ENCODE measurements at regions not wholly inside any gene's neighbourhood (a gene's known extent, or its start where the extent isn't known, plus 50 kb on each side); places are given as distances from the start of the nearest gene placed in this dataset.

DNA sequence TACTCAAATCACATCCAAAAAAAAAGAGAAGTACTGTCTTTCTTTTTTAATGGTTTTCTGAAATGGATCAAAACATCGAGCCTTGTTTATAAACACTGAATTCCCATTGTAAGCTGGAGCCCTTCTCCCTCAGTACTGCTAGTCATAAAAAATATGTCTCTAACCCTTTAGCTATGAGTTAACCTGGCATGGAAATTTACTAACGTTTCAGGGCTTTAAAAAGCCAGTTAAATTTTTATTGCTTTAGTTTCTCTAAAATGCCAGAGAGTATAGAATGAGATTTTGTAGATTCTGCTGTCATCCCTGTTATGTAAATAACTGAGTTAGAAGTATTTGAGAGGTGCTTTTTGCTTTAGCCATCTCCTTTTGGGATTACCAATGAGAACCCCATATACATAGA lies 528.3 kb downstream of the EFNB2 start:
- no peak for DNase-seq

DNA sequence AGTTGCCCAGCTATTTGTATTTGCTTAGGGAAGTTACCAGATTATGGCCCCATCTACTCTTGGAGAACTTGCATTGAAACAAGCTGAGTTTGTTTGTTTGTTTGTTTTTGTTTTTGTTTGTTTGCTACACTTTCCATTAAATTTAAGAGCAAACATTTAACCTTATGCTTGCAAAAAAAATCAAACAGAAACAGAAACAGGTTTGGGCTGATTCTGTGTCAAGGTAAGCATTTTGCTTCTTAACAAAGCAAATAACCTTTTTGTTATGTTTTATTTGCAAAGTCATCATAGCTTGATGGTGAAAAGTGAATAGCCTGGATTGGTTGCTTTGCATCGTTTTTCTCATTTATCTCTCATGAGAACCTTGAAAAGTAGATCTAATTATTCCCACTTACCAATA lies 531.8 kb downstream of the EFNB2 start:
- DNase-seq, result no peak

DNA sequence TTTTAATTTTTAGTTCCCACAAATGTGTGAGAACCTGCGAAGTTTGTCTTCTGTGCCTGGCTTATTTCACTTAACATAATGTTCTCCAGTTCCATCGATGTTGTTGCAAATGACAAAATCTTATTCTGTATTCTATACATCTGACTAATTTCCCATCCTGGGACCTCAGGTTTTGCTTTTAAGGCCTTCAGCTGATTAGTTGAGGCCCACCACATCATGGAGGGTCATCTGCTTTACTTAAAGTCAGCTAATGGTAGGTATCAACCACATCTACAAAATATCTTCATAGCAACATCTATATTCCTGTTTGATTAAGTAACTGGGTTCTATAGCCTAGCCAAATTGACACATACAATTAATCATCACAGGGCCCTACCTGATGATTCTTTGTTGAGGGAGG lies 534.0 kb downstream of the EFNB2 start:
- no peak for DNase-seq

DNA sequence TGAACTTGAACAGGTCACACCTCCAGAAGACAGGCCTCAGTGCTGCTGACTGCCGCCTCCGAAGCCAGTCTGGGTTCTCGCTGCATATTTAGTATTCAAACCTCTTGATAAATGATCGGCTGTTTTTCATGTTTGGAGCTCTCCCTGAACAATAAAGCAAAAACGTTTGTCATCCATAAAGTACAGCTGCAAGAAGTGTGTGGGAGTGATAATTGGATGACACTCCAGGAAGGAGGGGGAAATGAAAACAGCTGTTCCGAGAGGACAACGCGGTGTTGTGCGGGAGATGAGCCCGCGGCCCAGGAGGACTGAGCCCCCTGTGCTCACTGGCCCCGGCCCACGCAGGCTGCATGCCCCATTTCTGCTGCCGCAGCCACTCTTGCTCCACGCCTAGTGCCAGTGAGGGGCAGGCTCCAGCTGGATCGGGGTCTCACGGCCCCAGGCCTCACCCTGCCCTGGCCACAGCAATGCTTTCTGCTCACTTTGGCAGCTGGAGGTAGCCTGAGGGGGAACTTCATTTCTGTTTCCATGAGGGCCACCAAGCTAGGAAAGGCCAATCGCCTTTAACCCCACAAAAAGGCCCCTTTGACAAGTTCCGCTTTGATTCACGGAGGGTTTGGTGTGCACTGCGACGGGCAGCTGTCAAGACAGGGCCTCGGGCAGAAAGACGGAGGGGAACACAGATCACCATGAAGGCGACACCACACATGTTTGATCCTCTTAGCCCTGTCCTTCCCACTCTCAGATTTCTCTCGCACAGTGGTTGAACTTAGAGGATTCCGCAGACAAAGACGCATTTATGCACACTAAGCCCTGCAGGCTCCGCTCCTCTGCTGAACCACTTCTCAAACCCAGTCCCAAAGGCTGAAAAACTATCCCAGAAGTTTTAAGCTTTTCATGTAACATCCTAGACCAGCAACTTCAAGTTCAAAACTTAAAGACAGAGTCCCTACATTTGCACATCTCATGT lies 537.6 kb downstream of the EFNB2 start:
- no peak for DNase-seq

DNA sequence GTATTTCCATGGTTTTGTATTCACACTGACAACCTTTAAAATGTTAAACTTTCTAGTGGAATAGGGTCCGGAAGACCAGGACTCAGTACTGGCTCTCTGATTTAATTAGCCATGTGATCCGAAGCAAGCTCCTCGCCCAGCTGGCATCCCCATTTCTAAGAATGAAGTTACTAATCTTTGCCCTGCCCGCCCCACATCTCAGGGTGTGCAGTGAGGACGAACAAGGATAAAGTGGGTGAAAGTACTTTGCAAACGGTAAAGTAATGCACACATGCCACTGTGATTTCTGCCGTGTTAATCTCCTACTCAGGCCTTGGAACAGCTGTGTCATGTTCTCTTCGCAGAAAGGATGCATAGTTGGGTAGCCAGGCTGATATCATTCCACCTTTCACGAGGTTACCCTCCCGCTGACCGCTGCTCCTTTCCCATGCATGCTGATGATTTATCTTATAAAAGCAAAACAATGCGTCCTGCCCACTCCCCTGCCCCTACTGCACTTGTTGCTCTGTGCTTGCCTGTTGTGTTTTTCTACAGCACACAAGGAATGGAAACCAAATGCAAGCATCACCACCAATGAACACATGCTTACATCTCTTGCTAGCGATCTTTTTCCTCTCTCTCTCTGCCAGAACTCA lies 539.0 kb downstream of the EFNB2 start:
- DNase-seq, result no peak

DNA sequence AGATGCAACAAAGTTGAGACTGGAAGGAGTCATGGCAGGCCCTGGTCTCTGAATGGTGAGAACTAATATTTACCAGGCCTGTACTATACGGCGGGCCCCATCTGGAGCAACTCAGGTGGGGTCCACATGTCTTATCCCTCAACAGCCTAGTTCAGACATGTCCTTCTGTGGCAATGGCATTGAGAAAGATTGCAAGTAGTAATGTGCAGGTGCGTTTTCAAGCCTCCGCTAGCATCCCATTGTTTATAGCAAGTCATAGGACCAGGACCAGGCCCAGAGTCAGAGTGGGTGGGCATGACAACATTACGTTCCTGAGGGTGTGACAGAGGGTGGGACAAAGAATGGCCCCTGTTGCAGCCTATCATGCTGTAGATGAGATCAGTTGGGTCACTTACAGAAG lies 541.1 kb downstream of the EFNB2 start:
- no peak for DNase-seq

DNA sequence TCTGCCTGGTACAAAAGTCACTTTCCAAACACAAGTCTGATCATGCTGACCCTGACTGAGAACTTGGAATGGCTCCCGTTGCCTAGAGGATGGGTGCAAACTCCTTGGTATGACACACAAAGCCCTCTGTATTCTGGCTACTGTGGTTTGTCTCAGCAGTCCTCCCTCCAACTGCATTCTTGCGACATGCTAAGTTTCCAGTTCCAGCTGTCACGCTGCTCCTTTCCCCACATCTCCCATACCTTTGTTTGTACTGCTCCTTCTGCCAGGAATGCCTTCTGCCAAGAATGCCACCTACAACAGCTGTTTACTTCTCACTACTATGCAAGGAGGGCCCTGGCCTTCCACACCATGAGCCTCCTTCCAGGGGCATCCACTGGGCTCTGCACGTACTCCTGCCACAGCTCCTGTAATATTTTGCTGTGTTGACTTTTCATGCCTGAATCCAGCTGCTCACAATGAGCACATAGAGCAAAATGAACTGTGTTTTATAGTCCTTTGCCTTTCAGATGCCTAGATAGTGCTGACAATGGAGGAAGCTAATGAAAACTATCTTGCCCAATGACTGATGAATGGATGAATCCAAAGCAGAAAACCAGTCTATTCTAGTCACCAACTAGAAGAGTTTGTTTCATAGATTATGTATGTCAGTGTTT lies 543.7 kb downstream of the EFNB2 start:
- DNase-seq, result no peak

DNA sequence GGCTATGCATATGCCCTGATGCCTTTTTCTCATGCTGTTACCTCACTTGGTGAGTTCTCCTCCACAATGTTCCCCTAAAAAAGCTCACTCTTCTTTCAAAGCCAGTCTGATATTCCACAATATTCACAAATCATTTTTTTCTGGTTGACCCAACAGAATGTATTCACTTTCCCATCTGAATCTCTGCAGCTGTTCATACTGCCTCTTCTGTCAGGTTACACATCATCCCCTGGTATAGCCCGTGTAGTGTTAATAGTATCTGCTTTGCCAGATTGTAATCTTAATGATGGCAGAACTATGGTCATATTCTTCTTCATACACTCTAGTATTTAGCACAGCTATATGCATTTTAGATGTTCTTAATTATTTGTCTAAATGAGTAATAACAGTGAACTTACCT lies 544.3 kb downstream of the EFNB2 start:
- DNase-seq, result no peak

DNA sequence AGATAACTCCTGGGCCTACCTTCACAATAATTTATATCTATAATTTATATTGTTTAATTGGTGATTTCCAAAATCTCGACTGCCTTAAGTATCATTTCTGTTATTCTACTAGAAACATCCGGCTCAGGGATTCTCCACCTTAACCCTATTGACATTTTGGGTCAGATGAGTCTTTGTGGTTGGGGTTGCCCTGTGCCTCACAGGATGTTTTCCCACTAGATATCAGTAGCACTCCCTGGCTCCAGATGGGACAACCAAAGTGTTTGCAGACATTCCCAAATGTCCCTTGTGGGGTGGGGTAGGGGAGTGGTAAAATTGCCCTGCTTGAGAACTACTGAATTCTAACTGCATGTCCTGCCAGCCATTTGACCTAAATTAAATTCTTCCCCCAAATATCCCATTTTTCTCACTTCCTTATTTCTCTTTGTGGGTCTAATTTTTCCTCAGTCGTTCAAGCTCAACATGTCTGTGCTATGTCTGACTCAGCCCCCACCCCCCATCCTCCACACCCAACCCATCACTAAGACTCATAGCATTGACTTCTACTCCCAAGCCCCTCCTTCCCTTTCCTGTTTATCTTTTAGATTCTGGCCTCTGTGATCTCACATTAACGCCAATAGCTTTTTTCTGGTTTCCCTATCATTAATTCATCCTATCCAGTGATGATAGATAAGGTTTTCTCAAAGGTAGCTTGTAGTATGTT lies 545.1 kb downstream of the EFNB2 start:
- no peak for DNase-seq

DNA sequence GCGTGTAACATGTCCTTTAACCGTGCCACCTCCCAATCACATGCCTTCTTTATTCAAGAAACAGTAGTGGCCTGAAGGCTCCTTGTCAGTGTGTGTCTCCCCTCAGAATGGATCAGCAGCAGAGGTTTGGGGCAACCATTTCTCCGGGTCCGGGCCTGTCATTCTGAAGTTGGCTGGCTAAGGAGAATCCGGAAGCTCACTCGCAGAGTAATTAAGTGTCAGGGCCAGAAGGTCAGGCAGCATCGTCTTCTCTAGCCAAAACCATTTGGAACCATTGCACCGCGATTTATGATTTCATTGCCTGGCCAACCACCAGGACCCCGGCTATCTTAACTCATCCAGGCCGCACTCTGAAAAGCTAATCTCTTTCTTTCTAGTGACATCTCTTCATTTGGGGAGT lies 550.8 kb downstream of the EFNB2 start:
- DNase-seq, result no peak

DNA sequence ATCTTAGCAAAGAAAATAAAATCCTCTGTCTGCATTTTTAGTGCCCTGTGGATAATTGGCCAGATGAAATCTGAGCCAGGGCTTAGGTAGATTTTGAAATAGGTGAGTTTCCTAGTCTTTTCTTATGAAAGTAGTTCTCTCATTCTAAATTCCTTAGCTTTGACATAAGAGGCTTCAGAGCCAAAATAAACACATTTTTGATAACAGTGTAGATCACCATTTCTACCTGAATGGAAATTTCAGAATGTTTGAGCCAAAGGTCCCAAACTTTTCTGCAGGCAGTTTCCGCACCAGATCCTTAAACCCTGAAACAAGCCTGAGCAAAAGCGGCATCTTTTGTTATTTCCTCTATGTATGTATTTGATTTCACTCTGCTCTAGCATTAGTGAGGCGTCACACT lies 551.2 kb downstream of the EFNB2 start:
- no peak for DNase-seq

DNA sequence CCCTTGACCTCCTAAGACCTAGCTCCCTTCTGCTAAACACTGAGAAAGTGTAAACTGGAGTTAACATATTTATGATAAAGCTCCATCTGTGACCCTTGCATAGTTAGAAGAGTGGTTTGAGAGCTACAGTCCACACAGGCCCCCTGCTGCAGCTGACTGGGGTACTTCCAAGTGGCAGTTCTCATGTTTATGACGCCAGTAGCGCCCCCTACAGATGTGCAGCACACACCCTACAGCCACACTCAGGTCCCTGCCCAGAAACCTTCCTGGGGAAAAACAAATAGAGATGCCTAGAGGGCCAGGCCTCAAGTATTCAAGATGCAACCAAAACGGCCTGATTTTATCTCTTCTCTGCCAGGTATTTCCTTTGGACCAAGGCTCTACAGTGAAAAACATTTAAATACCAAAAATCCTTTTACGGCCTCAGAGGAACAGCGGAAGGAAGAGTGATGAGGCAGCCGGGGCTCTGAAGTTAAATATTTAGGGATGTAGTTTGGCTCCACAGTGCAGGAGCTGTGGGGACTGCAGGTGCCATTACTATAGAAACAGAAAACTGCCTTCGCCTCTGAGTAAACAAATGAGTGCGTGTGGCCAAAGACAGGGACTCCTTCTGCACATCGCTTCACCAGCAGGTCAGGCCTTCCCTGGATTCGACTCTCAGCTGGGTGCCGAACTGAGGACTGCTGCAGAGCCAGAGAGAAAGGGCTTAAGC lies 553.1 kb downstream of the EFNB2 start:
- DNase-seq, result no peak

DNA sequence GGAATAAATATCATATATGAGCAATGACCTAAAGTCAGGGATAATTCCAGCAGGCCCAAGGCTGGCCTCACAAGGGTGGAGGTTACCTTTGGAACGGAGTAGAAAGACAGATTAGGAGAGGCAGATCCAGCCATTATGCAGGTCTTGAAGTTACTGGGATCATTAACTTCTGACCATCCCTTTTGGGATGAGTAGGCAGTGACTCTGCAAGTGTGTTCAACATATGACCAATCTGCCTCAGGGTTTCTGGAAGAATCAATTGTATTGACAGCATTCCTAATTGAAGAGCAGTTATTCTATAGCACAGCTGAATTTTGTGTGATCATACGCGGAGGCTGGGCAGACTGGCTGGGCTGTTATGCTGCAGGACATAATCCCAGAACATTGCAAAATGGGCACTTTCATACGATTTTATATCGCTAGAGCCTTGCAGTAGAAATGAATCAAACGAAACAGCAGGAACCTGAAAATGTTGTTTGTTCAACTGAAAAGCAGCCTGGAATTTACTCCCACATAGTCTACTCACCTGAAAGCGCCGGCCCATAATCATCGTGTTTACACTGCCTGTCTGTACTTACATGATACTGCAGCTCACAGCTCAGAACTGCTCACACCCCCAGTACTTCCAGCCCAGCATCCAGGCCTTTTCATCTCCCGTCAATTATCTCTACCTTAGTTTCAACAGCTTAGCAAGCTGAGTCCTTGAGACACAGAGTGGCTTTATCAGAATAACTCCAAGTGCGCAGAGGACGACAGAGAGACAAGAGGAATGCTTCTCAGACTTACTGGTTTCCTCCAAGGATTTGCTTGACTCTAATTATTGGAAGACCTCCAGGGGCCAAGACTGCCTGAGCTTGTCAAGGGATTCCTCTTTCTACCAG lies 556.1 kb downstream of the EFNB2 start:
- peak; percentile 40 for DNase-seq

DNA sequence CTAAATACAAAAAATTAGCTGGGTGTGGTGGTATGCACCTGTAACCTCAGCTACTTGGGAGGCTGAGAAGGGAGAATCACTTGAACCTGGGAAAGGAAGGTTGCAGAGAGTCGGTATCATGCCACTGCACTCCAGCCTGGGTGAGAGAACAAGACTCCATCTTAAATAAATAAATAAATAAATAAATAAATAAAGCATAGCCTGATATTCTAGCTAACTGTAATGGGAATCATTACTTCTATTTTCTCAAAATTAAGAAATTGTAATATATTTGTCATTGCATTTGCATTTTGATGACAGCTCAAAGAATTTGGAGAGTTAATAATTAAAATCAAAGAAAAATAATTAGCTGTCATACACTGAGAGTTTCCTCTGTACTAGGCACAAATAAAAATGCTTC lies 561.1 kb downstream of the EFNB2 start:
- no peak for DNase-seq

DNA sequence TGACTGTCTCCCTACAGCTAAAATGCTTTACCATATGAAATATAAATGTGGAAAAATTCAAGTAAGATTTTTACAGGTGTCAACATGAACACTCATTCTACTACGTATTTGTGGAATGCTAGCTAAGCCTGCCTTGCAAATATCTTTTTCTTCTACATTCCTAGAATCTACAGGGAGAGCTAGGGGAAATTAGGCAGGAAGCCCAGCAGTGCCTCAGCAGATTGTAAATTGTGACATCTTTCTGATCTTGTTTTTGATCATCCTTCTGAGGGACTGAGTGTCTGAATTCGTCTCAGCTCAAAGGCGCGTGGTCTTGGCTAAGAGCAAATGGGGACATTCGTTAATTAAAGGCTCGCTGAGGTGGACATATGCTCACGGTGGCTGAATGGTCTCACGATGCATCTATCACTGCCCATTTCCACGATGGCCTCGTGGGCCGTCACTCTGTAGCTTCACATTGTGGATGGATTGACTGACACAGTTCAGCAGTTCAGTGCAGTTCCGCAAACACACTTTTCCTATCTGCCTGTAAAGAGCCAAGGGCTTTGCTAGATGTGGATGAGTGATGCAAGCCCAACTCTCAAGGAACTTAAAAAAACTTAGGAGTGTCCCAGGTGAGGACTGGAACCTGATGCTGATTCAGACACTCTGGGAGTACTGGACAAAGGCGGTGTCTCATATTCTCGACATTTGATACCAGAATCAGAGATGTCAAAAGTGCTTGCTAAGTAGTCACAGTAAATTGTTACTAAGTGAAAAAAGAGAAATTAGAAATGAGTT lies 562.5 kb downstream of the EFNB2 start:
- DNase-seq, result no peak

DNA sequence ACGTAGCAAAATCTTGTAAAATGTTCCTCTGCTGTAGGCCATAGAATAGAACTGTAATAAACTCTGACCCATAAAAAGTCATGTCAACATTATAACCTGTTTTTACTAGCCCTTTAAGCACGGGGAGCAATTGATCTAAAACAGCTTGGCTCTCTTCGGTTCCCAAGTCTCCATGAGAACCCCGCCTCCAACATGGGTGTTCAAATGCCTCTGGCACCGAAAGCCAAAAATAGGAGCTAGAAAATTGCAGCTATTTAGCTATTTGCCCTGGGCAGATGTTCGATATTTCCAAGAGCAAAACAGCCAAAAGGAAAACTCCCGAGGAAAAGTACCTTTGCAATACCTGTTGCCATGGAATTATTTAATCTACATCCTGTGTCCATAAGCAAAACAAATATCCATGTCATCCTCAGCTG lies 563.1 kb downstream of the EFNB2 start:
- DNase-seq, result no peak

DNA sequence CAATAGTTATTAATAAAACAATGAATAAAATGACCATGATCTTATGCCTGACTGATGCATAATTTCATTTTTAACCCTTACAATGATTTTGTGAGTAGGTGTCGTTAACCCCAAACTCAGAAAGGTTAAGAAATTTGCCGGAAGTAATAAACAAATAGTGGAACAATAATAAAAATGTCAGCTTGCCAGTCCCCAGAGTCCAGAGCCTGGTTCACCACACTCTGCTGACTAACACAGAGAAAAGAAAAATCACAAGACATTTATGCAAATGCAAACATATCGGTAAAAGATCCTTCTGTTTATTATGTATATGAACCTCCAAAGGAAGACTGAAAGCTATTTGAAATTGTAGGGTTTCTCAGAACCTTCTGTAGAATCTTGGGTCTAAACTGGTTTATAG lies 563.7 kb downstream of the EFNB2 start:
- no peak for DNase-seq

DNA sequence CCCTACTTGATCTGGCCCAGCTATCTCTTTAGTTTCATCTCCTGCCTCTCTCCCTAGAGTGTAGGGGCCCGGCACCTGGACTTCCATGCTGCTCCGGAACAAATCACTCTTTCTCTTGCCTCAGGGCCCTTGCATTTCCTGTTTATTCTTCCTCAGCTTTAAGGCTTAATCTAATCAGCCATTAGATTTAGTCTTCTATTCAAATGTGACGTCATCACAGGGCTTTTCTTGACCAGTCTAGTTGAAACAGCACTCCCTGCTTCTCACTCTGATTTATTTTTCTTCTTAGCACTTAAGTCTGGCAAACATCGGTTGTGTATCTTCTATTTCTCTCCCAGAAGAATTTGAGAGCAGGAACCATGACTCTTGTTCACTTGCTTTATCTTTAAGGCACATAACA lies 564.1 kb downstream of the EFNB2 start:
- no peak for DNase-seq

DNA sequence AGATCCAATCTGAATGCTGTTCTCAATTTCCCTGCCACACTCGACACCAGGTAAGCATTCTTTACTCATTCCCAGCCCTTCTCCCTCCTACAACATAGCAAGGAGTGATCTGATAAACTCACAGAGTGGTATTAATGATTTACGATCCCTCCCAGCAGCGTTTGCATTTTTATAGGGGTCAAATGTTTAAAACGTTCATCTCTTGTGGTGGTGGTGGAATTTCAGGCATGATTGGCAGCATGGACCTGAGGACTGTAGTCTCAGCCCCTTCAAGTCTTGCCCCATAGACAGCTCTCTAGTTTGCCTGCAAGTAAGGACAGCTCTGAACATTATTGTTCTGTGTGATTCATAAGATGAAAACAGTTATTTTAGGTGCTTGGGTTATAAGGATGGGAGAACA lies 565.7 kb downstream of the EFNB2 start:
- DNase-seq, result no peak

DNA sequence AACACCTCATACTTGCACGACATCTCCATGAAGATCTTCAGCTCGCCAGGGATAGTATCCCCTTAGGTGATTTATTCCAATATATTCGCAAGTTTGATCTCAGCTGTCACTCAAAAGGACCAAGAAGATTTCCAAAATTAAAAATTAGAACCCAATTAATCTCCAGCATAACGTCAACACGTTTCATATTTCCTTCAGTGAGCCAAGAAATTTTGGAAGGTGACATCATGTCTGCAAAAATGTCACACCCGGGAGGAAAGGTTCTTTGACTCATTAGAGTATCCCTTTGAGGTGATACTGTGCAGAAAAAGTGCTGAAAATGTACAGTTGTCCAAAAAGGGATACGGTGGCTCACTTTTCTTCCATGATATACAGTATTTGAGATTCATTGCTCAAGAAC lies 569.6 kb downstream of the EFNB2 start:
- DNase-seq, result no peak

DNA sequence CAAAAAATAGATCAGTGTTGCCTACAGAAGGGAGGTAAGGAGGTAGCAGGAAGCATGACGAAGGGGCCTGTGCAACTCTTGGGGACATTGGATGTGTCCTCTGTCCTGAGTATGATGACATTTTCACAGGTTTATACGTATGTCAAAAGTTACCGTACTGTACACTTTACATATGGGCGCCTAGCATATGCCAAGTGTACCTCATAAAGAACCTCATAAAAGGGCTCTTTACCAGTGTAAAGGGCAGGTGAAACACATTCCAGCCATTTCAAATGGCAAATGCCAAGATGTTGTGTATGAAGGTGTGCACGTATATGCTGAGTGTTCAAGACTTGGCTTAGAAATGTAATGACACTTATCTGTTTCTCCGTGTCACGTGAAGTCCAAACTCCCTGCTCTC lies 573.4 kb downstream of the EFNB2 start:
- DNase-seq, result no peak

Data from NCI-H345 (cell line).